Adrenal gland (tissue), 5 donors: ENCODE measurements at regions not wholly inside any gene's neighbourhood (a gene's known extent, or its start where the extent isn't known, plus 50 kb on each side); places are given as distances from the start of the nearest gene placed in this dataset.

Experiments used
- CTCF ChIP-seq, 6 experiments: fragments of 450-650 bp in 4 of 6; fragments of 200-600 bp in 2 of 6; sonication (generic) in 1 of 6; IDR thresholded peaks; 1 replicate in 5 of 6; 2 replicates in 1 of 6; pipeline versions ENCODE4 v1.5.1 to v1.8.0; 2016 to 2021; ENCODE audit warnings: antibody characterized with exemption in 6 of 6, mild to moderate bottlenecking in 2 of 6, moderate library complexity in 1 of 6
- POLR2A ChIP-seq, 2 donors: fragments of 450-650 bp; IDR thresholded peaks; one replicate each; pipeline ENCODE4 v1.6.1; 2017; ENCODE audit warnings: antibody characterized with exemption in 2 of 2, mild to moderate bottlenecking in 2 of 2, moderate library complexity in 1 of 2
- donor health status: DM: no; HTN: no; CAD: no.

GRCh38 chr9:88759364-88759763 is 224.4 kb downstream of the NXNL2 start:
- TF ChIP-seq CTCF (IDR thresholded peaks at IDR 0.05) (no peak), POLR2A (IDR thresholded peaks at IDR 0.05) (no peak)
